HL-60 (cell line): ENCODE measurements at regions not wholly inside any gene's neighbourhood (a gene's known extent, or its start where the extent isn't known, plus 50 kb on each side); places are given as distances from the start of the nearest gene placed in this dataset.

Experiments used
- DNase-seq, 2 experiments: peaks; one replicate each; pipeline ENCODE4 v3.0.0-alpha.2; 2010 to 2020; ENCODE audit warnings: low read depth in 1 of 2, low spot score in 1 of 2
- H3K27ac ChIP-seq: fragments of 250-450 bp; sonication (Bioruptor Pico); replicated peaks from 2 replicates; pipeline ENCODE4 v1.5.1; 2020; ENCODE audit warnings: mild to moderate bottlenecking, moderate library complexity
- H3K27me3 ChIP-seq: fragments of 250-450 bp; sonication (Bioruptor Pico); 2 replicates; pipeline ENCODE4 v1.5.1; 2021; ENCODE audit warnings: mild to moderate bottlenecking, moderate library complexity; ENCODE audit not compliant: insufficient read depth, poor library complexity, severe bottlenecking
- H3K4me3 ChIP-seq: replicated peaks from 2 replicates; pipeline ENCODE4 v1.5.1; 2011; ENCODE audit warnings: mild to moderate bottlenecking, control low read depth, low read length; ENCODE audit not compliant: insufficient read depth
- GABPA ChIP-seq: IDR thresholded peaks from 2 replicates; pipeline ENCODE4 v1.6.1; 2012; ENCODE audit warnings: low read depth
- POLR2AphosphoS5 ChIP-seq: IDR thresholded peaks from 2 replicates; pipeline ENCODE4 v1.6.1; 2012; ENCODE audit warnings: low read depth
- SPI1 ChIP-seq: IDR thresholded peaks from 2 replicates; pipeline ENCODE4 v1.6.1; 2012; ENCODE audit warnings: low read depth, mild to moderate bottlenecking, borderline replicate concordance
- TF ChIP-seq, protein P1 (sequence below): IDR thresholded peaks from 2 replicates; pipeline ENCODE4 v1.6.1; 2012; ENCODE audit warnings: low read depth; ENCODE audit not compliant: insufficient replicate concordance
- TF ChIP-seq, protein P2 (sequence below): IDR thresholded peaks from one replicate; pipeline ENCODE4 v1.5.1; 2011; ENCODE audit warnings: low read length, control low read depth, inconsistent platforms; ENCODE audit not compliant: insufficient read depth

DNA sequence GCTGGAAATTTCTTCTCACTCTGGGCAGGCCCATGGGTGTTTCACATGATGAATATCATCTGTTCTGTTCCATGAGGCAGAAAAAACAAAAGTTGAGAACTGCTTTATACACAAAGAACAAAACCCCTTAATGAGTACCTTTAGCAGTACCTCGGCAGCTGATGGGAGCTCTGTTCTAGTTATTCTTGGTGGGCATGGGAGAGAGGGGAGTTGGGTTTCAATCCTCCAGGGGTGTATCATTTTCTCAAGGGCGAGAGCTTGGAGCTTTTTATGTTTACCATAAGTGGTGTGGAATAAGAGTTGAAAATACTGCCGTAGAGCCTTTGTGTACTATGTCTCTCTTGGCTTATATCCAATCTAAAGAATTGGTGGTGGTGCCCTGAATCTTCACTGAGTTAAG lies 103.3 kb upstream of the ZNF608 start:
- TF ChIP-seq, protein P1, sequence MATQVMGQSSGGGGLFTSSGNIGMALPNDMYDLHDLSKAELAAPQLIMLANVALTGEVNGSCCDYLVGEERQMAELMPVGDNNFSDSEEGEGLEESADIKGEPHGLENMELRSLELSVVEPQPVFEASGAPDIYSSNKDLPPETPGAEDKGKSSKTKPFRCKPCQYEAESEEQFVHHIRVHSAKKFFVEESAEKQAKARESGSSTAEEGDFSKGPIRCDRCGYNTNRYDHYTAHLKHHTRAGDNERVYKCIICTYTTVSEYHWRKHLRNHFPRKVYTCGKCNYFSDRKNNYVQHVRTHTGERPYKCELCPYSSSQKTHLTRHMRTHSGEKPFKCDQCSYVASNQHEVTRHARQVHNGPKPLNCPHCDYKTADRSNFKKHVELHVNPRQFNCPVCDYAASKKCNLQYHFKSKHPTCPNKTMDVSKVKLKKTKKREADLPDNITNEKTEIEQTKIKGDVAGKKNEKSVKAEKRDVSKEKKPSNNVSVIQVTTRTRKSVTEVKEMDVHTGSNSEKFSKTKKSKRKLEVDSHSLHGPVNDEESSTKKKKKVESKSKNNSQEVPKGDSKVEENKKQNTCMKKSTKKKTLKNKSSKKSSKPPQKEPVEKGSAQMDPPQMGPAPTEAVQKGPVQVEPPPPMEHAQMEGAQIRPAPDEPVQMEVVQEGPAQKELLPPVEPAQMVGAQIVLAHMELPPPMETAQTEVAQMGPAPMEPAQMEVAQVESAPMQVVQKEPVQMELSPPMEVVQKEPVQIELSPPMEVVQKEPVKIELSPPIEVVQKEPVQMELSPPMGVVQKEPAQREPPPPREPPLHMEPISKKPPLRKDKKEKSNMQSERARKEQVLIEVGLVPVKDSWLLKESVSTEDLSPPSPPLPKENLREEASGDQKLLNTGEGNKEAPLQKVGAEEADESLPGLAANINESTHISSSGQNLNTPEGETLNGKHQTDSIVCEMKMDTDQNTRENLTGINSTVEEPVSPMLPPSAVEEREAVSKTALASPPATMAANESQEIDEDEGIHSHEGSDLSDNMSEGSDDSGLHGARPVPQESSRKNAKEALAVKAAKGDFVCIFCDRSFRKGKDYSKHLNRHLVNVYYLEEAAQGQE, result no peak
- H3K27ac ChIP-seq, result no peak overlapping the region
- no peaks in the 10 kb centered on the region for H3K27me3 ChIP-seq
- H3K4me3 ChIP-seq, result no peak overlapping the region
- no peak for DNase-seq

DNA sequence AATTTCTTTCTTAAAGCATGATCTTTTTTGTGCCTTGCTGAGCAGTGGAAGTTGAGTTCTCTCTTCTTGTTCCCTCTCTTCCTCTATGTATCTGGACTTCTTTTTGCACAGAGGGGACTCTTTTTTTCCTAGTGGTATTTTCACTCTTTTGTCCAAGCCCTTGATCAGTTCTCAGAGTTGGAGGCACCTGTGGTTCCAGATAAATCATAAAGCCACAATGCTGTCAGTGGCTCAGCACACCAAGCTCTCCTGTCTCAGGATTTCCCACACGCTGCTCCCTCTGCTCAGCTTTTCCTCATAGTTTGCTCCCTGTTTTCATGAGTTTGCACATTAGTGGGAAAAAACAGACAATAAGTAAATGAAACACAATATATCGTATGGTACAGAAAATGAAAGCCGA lies 110.3 kb upstream of the ZNF608 start:
- Histone ChIP-seq H3K27ac (no peak overlapping the region), H3K4me3 (no peak overlapping the region), H3K27me3 (no peaks in the 10 kb centered on the region)
- TF ChIP-seq, protein P1, result no peak
- TF ChIP-seq POLR2AphosphoS5, result no peak
- TF ChIP-seq, protein P2, sequence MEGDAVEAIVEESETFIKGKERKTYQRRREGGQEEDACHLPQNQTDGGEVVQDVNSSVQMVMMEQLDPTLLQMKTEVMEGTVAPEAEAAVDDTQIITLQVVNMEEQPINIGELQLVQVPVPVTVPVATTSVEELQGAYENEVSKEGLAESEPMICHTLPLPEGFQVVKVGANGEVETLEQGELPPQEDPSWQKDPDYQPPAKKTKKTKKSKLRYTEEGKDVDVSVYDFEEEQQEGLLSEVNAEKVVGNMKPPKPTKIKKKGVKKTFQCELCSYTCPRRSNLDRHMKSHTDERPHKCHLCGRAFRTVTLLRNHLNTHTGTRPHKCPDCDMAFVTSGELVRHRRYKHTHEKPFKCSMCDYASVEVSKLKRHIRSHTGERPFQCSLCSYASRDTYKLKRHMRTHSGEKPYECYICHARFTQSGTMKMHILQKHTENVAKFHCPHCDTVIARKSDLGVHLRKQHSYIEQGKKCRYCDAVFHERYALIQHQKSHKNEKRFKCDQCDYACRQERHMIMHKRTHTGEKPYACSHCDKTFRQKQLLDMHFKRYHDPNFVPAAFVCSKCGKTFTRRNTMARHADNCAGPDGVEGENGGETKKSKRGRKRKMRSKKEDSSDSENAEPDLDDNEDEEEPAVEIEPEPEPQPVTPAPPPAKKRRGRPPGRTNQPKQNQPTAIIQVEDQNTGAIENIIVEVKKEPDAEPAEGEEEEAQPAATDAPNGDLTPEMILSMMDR, result no peak
- no peak for DNase-seq

DNA sequence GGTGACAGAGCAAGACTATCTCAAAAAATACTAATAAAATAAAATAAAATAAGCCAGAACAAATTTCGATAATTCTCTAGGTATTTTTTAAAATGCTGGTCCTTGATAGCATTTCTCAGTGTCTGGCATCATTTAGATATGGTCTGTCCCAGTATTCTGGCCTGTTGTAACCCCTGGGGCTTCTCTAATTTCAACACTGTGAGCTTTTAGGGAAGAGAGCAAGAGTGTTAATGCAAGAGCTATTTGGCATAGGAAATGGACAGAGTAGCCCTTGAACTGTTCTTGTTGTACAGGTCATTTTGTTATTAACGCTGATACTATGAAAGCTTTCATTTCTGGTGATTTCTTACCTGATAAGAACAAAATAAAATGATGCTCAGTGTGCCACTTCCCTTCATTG lies 112.2 kb upstream of the ZNF608 start:
- no peak for DNase-seq
- Histone ChIP-seq H3K4me3 (no peak overlapping the region), H3K27me3 (no peaks in the 10 kb centered on the region), H3K27ac (no peak overlapping the region)
- no peak for TF ChIP-seq POLR2AphosphoS5
- TF ChIP-seq GABPA, result no peak
- TF ChIP-seq, protein P2, result no peak
- TF ChIP-seq, protein P1, result no peak
- no peak for TF ChIP-seq SPI1

DNA sequence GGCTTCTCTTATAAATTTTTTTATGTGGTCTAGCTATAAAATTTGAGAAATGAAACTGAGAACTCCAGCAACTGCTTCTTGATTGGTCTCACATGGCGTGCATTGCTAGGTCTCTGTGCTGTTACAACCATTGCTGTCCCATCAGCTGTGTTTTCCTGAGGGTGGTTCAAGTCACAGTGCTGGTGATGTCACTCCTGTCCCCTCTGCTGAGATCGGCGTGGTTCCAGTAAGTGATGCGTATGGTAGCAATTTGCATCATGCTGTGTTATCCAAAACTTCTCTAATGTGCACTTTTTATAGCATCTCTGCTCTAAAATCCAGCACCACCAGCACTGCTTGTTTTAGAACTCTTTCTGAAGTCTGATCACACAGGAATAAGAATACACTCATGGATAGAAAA lies 112.6 kb upstream of the ZNF608 start:
- no peak for DNase-seq
- Histone ChIP-seq H3K4me3 (no peak overlapping the region), H3K27me3 (no peaks in the 10 kb centered on the region), H3K27ac (no peak overlapping the region)
- TF ChIP-seq POLR2AphosphoS5, result no peak
- TF ChIP-seq, protein P2, result no peak
- no peak for TF ChIP-seq SPI1
- TF ChIP-seq, protein P1, result no peak
- TF ChIP-seq GABPA, result no peak
